ENCODE measurements at regions not wholly inside any gene's neighbourhood (a gene's known extent, or its start where the extent isn't known, plus 50 kb on each side); places are given as distances from the start of the nearest gene placed in this dataset.

- H3K4ac ChIP-seq (replicated peaks; ENCODE audit: insufficient read length, low read depth, low read length): no peak overlapping the region
- no peak overlapping the region for H3K27ac ChIP-seq (ENCODE audit: low read depth, low read length)
- DNase-seq (ENCODE audit: low read depth in 1 of 2, low spot score in 2 of 2): no peak
- CTCF ChIA-PET (ENCODE audit: partially characterized antibody): interaction anchor here (1.1 to 1.2 kb wide), 2 partner anchors 12 to 157 kb away, joined by 3 to 4 read pairs; no protein-coding TSS in a partner anchor
- TF ChIP-seq CHD1 (IDR thresholded peaks at IDR 0.05; ENCODE audit: low read depth, low read length) (no peak), BRCA1 (IDR thresholded peaks at IDR 0.05; ENCODE audit: low read depth, low read length) (no peak), YY1 (IDR thresholded peaks at IDR 0.05; ENCODE audit: low read depth, low read length) (no peak), TBP (IDR thresholded peaks at IDR 0.05; ENCODE audit: low read depth, low read length) (no peak), E2F6 (IDR thresholded peaks at IDR 0.05) (no peak), CREB1 (IDR thresholded peaks at IDR 0.05) (no peak), SUZ12 (IDR thresholded peaks at IDR 0.05; ENCODE audit: low read length) (no peak), HDAC6 (IDR thresholded peaks at IDR 0.05; ENCODE audit: low read depth, low read length) (no peak), SP1 (IDR thresholded peaks at IDR 0.05; ENCODE audit: low read depth, low read length) (no peak), SIRT6 (IDR thresholded peaks at IDR 0.05; ENCODE audit: low read length) (no peak), RBBP5 (IDR thresholded peaks at IDR 0.05; ENCODE audit: borderline replicate concordance, low read depth, low read length) (no peak), FOSL1 (IDR thresholded peaks at IDR 0.05; ENCODE audit: insufficient read depth, low read depth, low read length) (no peak)
- H4K8ac ChIP-seq (ENCODE audit: extremely low read depth, insufficient read depth, low read length): no peak overlapping the region
- 91% methylated on average over 2 of the region's 2 CpGs; no CpG with 5 or more reads in 1 of the 2 experiments for WGBS, 2 experiments (ENCODE audit: extremely low coverage in 1 of 2, insufficient coverage in 1 of 2, insufficient read length in 1 of 2, insufficient replicate concordance in 2 of 2, low coverage in 1 of 2, low lambda C conversion rate in 2 of 2, missing lambda C conversion rate in 1 of 2)
- no peak overlapping the region for H3K23ac ChIP-seq (ENCODE audit: insufficient read length)
- H3K9ac ChIP-seq (replicated peaks in 1 of 4; ENCODE audit: extremely low read depth in 1 of 4, low read depth in 3 of 4, low read length in 3 of 4): no peak overlapping the region
- no peak overlapping the region for H3K14ac ChIP-seq (ENCODE audit: insufficient read length)
- no peak overlapping the region for H4K5ac ChIP-seq (ENCODE audit: insufficient read length, low read depth, low read length)
- H3K4me2 ChIP-seq (ENCODE audit: insufficient read depth in 1 of 2, low read depth in 2 of 2, low read length in 2 of 2): no peak overlapping the region
- no peak for FAIRE-seq
- no peak overlapping the region for H3K4me3 ChIP-seq (ENCODE audit: extremely low read depth in 1 of 4, insufficient read depth in 2 of 4, low read depth in 3 of 4, low read length in 4 of 4)
- H3K79me2 ChIP-seq (ENCODE audit: control insufficient read depth in 1 of 2, insufficient read depth in 2 of 2, low read length in 2 of 2): no peaks in the 10 kb centered on the region
- no peak overlapping the region for H3K18ac ChIP-seq (ENCODE audit: extremely low read depth, low read length)
- H4K20me1 ChIP-seq (replicated peaks in 1 of 2; ENCODE audit: control insufficient read depth in 1 of 2, insufficient read depth in 2 of 2, low read length in 2 of 2): no peaks in the 10 kb centered on the region
- H4K91ac ChIP-seq (replicated peaks; ENCODE audit: insufficient read length, low read length): no peak overlapping the region
- no peaks in the 10 kb centered on the region for H3K23me2 ChIP-seq (ENCODE audit: low read depth, low read length)
- H3K9me3 ChIP-seq (ENCODE audit: insufficient read depth in 2 of 2, low read depth in 1 of 2, low read length in 1 of 2): no peaks in the 10 kb centered on the region
- H3K56ac ChIP-seq (replicated peaks; ENCODE audit: insufficient read length, low read depth, low read length): no peak overlapping the region
- H3K27me3 ChIP-seq (replicated peaks in 1 of 4; ENCODE audit: control insufficient read depth in 3 of 4, extremely low read depth in 1 of 4, insufficient read depth in 3 of 4, low read length in 3 of 4): no peaks in the 10 kb centered on the region
- no peak overlapping the region for H2BK5ac ChIP-seq (ENCODE audit: low read depth, low read length)
- H2BK15ac ChIP-seq (ENCODE audit: low read length): no peak overlapping the region
- H2BK12ac ChIP-seq (ENCODE audit: low read depth, low read length): no peak overlapping the region
- H2BK20ac ChIP-seq (ENCODE audit: low read length): no peak overlapping the region
- no peak overlapping the region for H2BK120ac ChIP-seq (replicated peaks; ENCODE audit: low read depth, low read length)
- POLR2A ChIA-PET (ENCODE audit: partially characterized antibody): no interaction called here
- no peaks in the 10 kb centered on the region for H3K79me1 ChIP-seq (ENCODE audit: low read depth, low read length)
- no peak overlapping the region for H2AFZ ChIP-seq (ENCODE audit: low read length)
- no peaks in the 10 kb centered on the region for H3K36me3 ChIP-seq (ENCODE audit: control insufficient read depth in 2 of 4, insufficient read depth in 4 of 4, low read length in 3 of 4)
- no peak overlapping the region for H2AK5ac ChIP-seq (ENCODE audit: low read depth, low read length)
- peaks cover 0 to 7% (median 1%) of the 10 kb centered on the region in 4 experiments; a peak in 2 of 7 replicates for H3K4me1 ChIP-seq (replicated peaks in 1 of 4; ENCODE audit: control insufficient read depth in 3 of 4, insufficient read depth in 4 of 4, low read length in 3 of 4)
Measured at GRCh38 chr14:54335569-54336155, 61.1 kb upstream of the CDKN3 start.
